WTC11 (cell line): ENCODE measurements at regions not wholly inside any gene's neighbourhood (a gene's known extent, or its start where the extent isn't known, plus 50 kb on each side); places are given as distances from the start of the nearest gene placed in this dataset. TPM values are rescaled to one million over a fixed set of nuclear protein-coding genes. Genes with fewer than 3 reads are reported as not detected.

ENCODE experiments used
- microRNA-seq: library from miRNA; unstranded; fragments of <30 nt; microRNA quantifications from one replicate; pipeline ENCODE4 v1.2.0, GENCODE V29; 2022; ENCODE audit warnings: borderline number of aligned reads

Small RNAs in the stretch of these regions (microRNA-seq; reads per million reads assigned to microRNA genes)
- gene MIR4771-1 = not detected
